Endothelial cell of umbilical vein (primary cell): ENCODE measurements at regions not wholly inside any gene's neighbourhood (a gene's known extent, or its start where the extent isn't known, plus 50 kb on each side); places are given as distances from the start of the nearest gene placed in this dataset.

Experiments used
- BruUV-seq: library from RNA; stranded (reverse); fragments of 400-500 nt; replicated peaks from 2 replicates; lab custom pipeline; 2021; lab: Mats Ljungman, UMichigan
- CTCF ChIA-PET: fragments of 300-600, 350-600 bp; sonication (Branson Sonifier 250); formaldehyde crosslinking; loops from one replicate; lab custom pipeline; 2021; ENCODE audit warnings: antibody characterized with exemption, inconsistent platforms; lab: Charles Lee
- POLR2A ChIA-PET: fragments of 300-600, 350-600 bp; sonication (Branson Sonifier 250); formaldehyde crosslinking; loops from one replicate; lab custom pipeline; 2021; ENCODE audit warnings: antibody characterized with exemption, inconsistent platforms; lab: Charles Lee
- DNase-seq: peaks from one replicate; pipeline ENCODE4 v3.0.0-alpha.2; 2011; ENCODE audit warnings: low read depth, low spot score
- FAIRE-seq: peaks from 2 replicates; lab custom pipeline; 2011; peaks lifted over from hg19 to GRCh38; lab: Jason Lieb, UNC
- H2AFZ ChIP-seq: 2 replicates; pipeline ENCODE4 v1.6.0; 2012; ENCODE audit warnings: low read depth, low read length, control low read depth, inconsistent platforms
- H3K27ac ChIP-seq: 2 replicates; pipeline ENCODE4 v1.5.1; 2011; ENCODE audit warnings: low read depth, mild to moderate bottlenecking, control low read depth, low read length, moderate library complexity; ENCODE audit not compliant: insufficient read depth
- H3K27me3 ChIP-seq, 2 experiments: 2 replicates each; pipeline versions ENCODE4 v1.6.0 to v1.6.1; 2011; ENCODE audit warnings: low read length in 2 of 2, mixed read lengths in 1 of 2; ENCODE audit not compliant: control insufficient read depth in 2 of 2, insufficient read depth in 2 of 2
- H3K36me3 ChIP-seq, 2 experiments: 2 replicates in 1 of 2; 3 replicates in 1 of 2; pipeline ENCODE4 v1.5.1; 2011; ENCODE audit warnings: low read length in 2 of 2, mild to moderate bottlenecking in 1 of 2, moderate library complexity in 1 of 2; ENCODE audit not compliant: control insufficient read depth in 2 of 2, insufficient read depth in 2 of 2; ENCODE audit errors: extremely low read depth in 1 of 2
- H3K4me1 ChIP-seq: 3 replicates; pipeline ENCODE4 v1.5.1; 2011; ENCODE audit warnings: mild to moderate bottlenecking, low read length; ENCODE audit not compliant: control insufficient read depth, insufficient read depth; ENCODE audit errors: extremely low read depth
- H3K4me2 ChIP-seq: 2 replicates; pipeline ENCODE4 v1.6.1; 2011; ENCODE audit warnings: low read length, control low read depth, mixed read lengths; ENCODE audit not compliant: insufficient read depth
- H3K4me3 ChIP-seq, 3 experiments: fragments of 200-600 bp in 1 of 3; sonication (generic), shearing (Covaris generic) in 1 of 3; replicated peaks in 1 of 3; 2 replicates each; pipeline ENCODE4 v1.5.1; 2011 to 2016; ENCODE audit warnings: control low read depth in 3 of 3, low read length in 3 of 3, mild to moderate bottlenecking in 2 of 3, inconsistent platforms in 1 of 3, low read depth in 1 of 3, moderate library complexity in 1 of 3; ENCODE audit not compliant: insufficient read depth in 1 of 3
- H3K79me2 ChIP-seq: 2 replicates; pipeline ENCODE4 v1.6.0; 2012; ENCODE audit warnings: low read length, inconsistent platforms; ENCODE audit not compliant: control insufficient read depth, insufficient read depth
- H3K9ac ChIP-seq: replicated peaks from 2 replicates; pipeline ENCODE3; 2011; ENCODE audit warnings: low read length, control low read depth; ENCODE audit not compliant: insufficient read depth; ENCODE audit errors: extremely low read depth
- H3K9me1 ChIP-seq: replicated peaks from 3 replicates; pipeline ENCODE4 v1.6.0; 2011; ENCODE audit warnings: mild to moderate bottlenecking, low read length; ENCODE audit not compliant: control insufficient read depth, insufficient read depth; ENCODE audit errors: extremely low read depth
- H3K9me3 ChIP-seq: replicated peaks from 2 replicates; pipeline ENCODE4 v1.5.1; 2012; ENCODE audit warnings: low read length, inconsistent platforms; ENCODE audit not compliant: control insufficient read depth, insufficient read depth
- H4K20me1 ChIP-seq: replicated peaks from 2 replicates; pipeline ENCODE3; 2011; ENCODE audit warnings: mild to moderate bottlenecking, low read length; ENCODE audit not compliant: control insufficient read depth, insufficient read depth; ENCODE audit errors: extremely low read depth
- EZH2 ChIP-seq: IDR thresholded peaks from 2 replicates; pipeline ENCODE4 v1.6.1; 2012; ENCODE audit warnings: borderline replicate concordance, low read depth, mild to moderate bottlenecking, moderate library complexity, low read length, inconsistent platforms; ENCODE audit not compliant: severe bottlenecking
- FOS ChIP-seq: IDR thresholded peaks from 2 replicates; pipeline ENCODE4 v1.6.1; 2011; ENCODE audit warnings: mild to moderate bottlenecking, low read length, moderate library complexity, borderline replicate concordance; ENCODE audit not compliant: insufficient read depth
- GATA2 ChIP-seq: IDR thresholded peaks from 2 replicates; pipeline ENCODE4 v1.7.0; 2011; ENCODE audit warnings: low read depth, mild to moderate bottlenecking, moderate library complexity, mixed read lengths, low read length; ENCODE audit not compliant: insufficient read length, insufficient read depth
- JUN ChIP-seq: IDR thresholded peaks from 2 replicates; pipeline ENCODE4 v1.6.1; 2011; ENCODE audit warnings: borderline replicate concordance, low read depth; ENCODE audit not compliant: insufficient read length, insufficient read depth
- MYC ChIP-seq: IDR thresholded peaks from one replicate; pipeline ENCODE4 v1.6.1; 2011; ENCODE audit warnings: mild to moderate bottlenecking, low read depth, low read length
- POLR2A ChIP-seq: IDR thresholded peaks from 2 replicates; pipeline ENCODE4 v1.6.1; 2012; ENCODE audit warnings: low read depth, mild to moderate bottlenecking, control low read depth, low read length
- POLR2AphosphoS5 ChIP-seq: IDR thresholded peaks from 2 replicates; pipeline ENCODE4 v1.6.1; 2012; ENCODE audit warnings: low read depth, mild to moderate bottlenecking, control low read depth, low read length, moderate library complexity; ENCODE audit not compliant: insufficient read depth
- dilution Hi-C: fragments of 300-500 bp; cut with MboI; formaldehyde crosslinking; loops from one replicate; pipeline ENCODE4 v1.15.0; 2019; ENCODE audit warnings: low sequenced_read_pairs; ENCODE audit not compliant: extremely low pct_ligation_motif_present
- intact Hi-C: fragments of 100-400 bp; cut with micrococcal nuclease; formaldehyde crosslinking; loops from one replicate; pipeline ENCODE4 v1.10.0; 2022
- TF ChIP-seq, protein P1 (sequence below), 2 donors: IDR thresholded peaks; 1 replicate in 1 of 2; 2 replicates in 1 of 2; pipeline ENCODE4 v1.5.1; 2011; ENCODE audit warnings: low read length in 2 of 2, mild to moderate bottlenecking in 2 of 2, moderate library complexity in 2 of 2, control low read depth in 1 of 2, inconsistent platforms in 1 of 2, low read depth in 1 of 2; ENCODE audit not compliant: insufficient read depth in 1 of 2; ENCODE audit errors: extremely low read depth in 1 of 2

DNA sequence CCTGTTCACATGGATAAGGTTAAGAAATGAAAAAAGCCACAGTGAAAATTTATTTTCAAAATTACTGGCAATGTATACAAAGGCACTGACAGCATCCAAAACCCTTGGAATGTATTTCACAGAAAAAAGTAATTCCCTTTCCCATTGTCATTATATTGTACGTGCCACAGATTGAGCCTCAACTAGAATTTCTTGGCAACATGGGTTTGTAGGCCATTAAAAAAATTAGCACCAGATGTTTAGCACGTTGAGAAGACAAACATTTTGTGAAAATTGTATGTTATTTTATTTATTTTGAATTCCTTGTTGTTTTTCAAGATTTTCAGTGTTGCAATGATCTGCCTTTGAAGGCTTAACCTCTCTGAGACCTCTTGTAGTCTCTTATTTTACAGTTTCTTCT is 76.3 kb upstream of the EPHB3 start:
- no TSS peak for BruUV-seq
- no peaks in the 10 kb centered on the region for H3K9me3 ChIP-seq
- no peak overlapping the region for H2AFZ ChIP-seq
- no peaks in the 10 kb centered on the region for H3K79me2 ChIP-seq
- dilution Hi-C loops (no loop called here), intact Hi-C loops (no loop called here)
- FAIRE-seq, result no peak
- no peak for DNase-seq
- H3K36me3 ChIP-seq, result no peaks in the 10 kb centered on the region
- POLR2A ChIA-PET, result no interaction called here
- no peak overlapping the region for H3K9ac ChIP-seq
- TF ChIP-seq JUN, result no peak
- TF ChIP-seq GATA2, result no peak
- no peak for TF ChIP-seq FOS
- TF ChIP-seq EZH2, result no peak
- TF ChIP-seq POLR2AphosphoS5, result no peak
- TF ChIP-seq, protein P1, sequence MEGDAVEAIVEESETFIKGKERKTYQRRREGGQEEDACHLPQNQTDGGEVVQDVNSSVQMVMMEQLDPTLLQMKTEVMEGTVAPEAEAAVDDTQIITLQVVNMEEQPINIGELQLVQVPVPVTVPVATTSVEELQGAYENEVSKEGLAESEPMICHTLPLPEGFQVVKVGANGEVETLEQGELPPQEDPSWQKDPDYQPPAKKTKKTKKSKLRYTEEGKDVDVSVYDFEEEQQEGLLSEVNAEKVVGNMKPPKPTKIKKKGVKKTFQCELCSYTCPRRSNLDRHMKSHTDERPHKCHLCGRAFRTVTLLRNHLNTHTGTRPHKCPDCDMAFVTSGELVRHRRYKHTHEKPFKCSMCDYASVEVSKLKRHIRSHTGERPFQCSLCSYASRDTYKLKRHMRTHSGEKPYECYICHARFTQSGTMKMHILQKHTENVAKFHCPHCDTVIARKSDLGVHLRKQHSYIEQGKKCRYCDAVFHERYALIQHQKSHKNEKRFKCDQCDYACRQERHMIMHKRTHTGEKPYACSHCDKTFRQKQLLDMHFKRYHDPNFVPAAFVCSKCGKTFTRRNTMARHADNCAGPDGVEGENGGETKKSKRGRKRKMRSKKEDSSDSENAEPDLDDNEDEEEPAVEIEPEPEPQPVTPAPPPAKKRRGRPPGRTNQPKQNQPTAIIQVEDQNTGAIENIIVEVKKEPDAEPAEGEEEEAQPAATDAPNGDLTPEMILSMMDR (IDR thresholded peaks at IDR 0.05; ENCODE audit: extremely low read depth in 1 of 2, insufficient read depth in 1 of 2, low read depth in 1 of 2, low read length in 2 of 2), result no peak
- no peak for TF ChIP-seq POLR2A
- no peak for TF ChIP-seq MYC
- H4K20me1 ChIP-seq, result no peaks in the 10 kb centered on the region
- CTCF ChIA-PET, result no interaction called here
- peaks cover 12 to 28% of the 10 kb centered on the region in 2 experiments for H3K27me3 ChIP-seq
- H3K9me1 ChIP-seq, result no peaks in the 10 kb centered on the region
- H3K4me3 ChIP-seq, result no peak overlapping the region
- H3K4me1 ChIP-seq, result no peaks in the 10 kb centered on the region
- H3K4me2 ChIP-seq, result no peak overlapping the region
- no peak overlapping the region for H3K27ac ChIP-seq
